ENCODE measurements at regions not wholly inside any gene's neighbourhood (a gene's known extent, or its start where the extent isn't known, plus 50 kb on each side); places are given as distances from the start of the nearest gene placed in this dataset.
"Not testable (repeated sequence)": the region's sequence is repeated elsewhere in the genome, so short reads cannot be mapped to it uniquely, and the experiment has no call there.

GRCh38 chr1:121020350-121021236 is 131.0 kb downstream of the PPIAL4A start:
- not testable (repeated sequence) for TF ChIP-seq EZH2 (IDR thresholded peaks at IDR 0.05; ENCODE audit: low read length, unreplicated experiment); CTCF (conservative IDR thresholded peaks at IDR 0.05; ENCODE audit: low read depth, low read length); EZH2phosphoT487 (IDR thresholded peaks at IDR 0.05; ENCODE audit: borderline replicate concordance, low read length)

Data from PC-3 (cell line).